Smooth muscle cell (in vitro differentiated cells): ENCODE measurements at regions not wholly inside any gene's neighbourhood (a gene's known extent, or its start where the extent isn't known, plus 50 kb on each side); places are given as distances from the start of the nearest gene placed in this dataset.
"Not testable (repeated sequence)": the region's sequence is repeated elsewhere in the genome, so short reads cannot be mapped to it uniquely, and the experiment has no call there.

Experiments
- DNase-seq: peaks from one replicate; lab custom pipeline; 2025; ENCODE audit not compliant: unreplicated experiment; lab: John Stamatoyannopoulos, UW
- H2AFZ ChIP-seq: fragments of 200-600 bp; sonication (generic); 2 replicates; pipeline ENCODE4 v1.6.0; 2016; ENCODE audit warnings: antibody characterized with exemption, low read depth, mild to moderate bottlenecking
- H3F3A ChIP-seq: fragments of 200-600 bp; sonication (generic); 2 replicates; pipeline ENCODE4 v1.6.0; 2017; ENCODE audit warnings: antibody characterized with exemption, low read depth
- H3K27ac ChIP-seq: fragments of 200-600 bp; sonication (generic); 2 replicates; pipeline ENCODE4 v1.5.1; 2016; ENCODE audit warnings: low read depth, mild to moderate bottlenecking
- H3K27me3 ChIP-seq: fragments of 200-600 bp; sonication (generic); 2 replicates; pipeline ENCODE4 v1.6.1; 2016; ENCODE audit warnings: low read depth, mild to moderate bottlenecking
- H3K36me3 ChIP-seq: fragments of 200-600 bp; sonication (generic); 2 replicates; pipeline ENCODE4 v1.5.1; 2016; ENCODE audit warnings: low read depth
- H3K4me1 ChIP-seq: fragments of 200-600 bp; sonication (generic); 2 replicates; pipeline ENCODE4 v1.5.1; 2016; ENCODE audit warnings: low read depth
- H3K4me2 ChIP-seq: fragments of 200-600 bp; sonication (generic); 2 replicates; pipeline ENCODE4 v1.6.0; 2016; ENCODE audit warnings: mild to moderate bottlenecking
- H3K4me3 ChIP-seq: fragments of 200-600 bp; sonication (generic); 2 replicates; pipeline ENCODE4 v1.5.1; 2016; ENCODE audit warnings: mild to moderate bottlenecking
- H3K79me2 ChIP-seq: fragments of 200-600 bp; sonication (generic); 2 replicates; pipeline ENCODE4 v1.6.0; 2016; ENCODE audit warnings: low read depth, mild to moderate bottlenecking
- H3K9ac ChIP-seq: fragments of 200-600 bp; sonication (generic); 2 replicates; pipeline ENCODE4 v1.6.0; 2016; ENCODE audit warnings: low read depth
- H3K9me3 ChIP-seq: fragments of 200-600 bp; sonication (generic); replicated peaks from 2 replicates; pipeline ENCODE4 v1.5.1; 2016; ENCODE audit warnings: low read depth
- H4K20me1 ChIP-seq: fragments of 200-600 bp; sonication (generic); 2 replicates; pipeline ENCODE4 v1.6.0; 2016; ENCODE audit warnings: low read depth
- WGBS: methylation state at CpG from one replicate; pipeline ENCODE4 v1.1.7; 2016; ENCODE audit warnings: low lambda C conversion rate; 5-methylcytosine and 5-hydroxymethylcytosine counted together
- TF ChIP-seq, protein P1 (sequence below): fragments of 200-600 bp; sonication (generic); IDR thresholded peaks from 2 replicates; pipeline ENCODE4 v1.5.1; 2017; ENCODE audit warnings: borderline replicate concordance, mild to moderate bottlenecking, antibody characterized with exemption; ENCODE audit not compliant: insufficient read depth, poor library complexity, severe bottlenecking

DNA sequence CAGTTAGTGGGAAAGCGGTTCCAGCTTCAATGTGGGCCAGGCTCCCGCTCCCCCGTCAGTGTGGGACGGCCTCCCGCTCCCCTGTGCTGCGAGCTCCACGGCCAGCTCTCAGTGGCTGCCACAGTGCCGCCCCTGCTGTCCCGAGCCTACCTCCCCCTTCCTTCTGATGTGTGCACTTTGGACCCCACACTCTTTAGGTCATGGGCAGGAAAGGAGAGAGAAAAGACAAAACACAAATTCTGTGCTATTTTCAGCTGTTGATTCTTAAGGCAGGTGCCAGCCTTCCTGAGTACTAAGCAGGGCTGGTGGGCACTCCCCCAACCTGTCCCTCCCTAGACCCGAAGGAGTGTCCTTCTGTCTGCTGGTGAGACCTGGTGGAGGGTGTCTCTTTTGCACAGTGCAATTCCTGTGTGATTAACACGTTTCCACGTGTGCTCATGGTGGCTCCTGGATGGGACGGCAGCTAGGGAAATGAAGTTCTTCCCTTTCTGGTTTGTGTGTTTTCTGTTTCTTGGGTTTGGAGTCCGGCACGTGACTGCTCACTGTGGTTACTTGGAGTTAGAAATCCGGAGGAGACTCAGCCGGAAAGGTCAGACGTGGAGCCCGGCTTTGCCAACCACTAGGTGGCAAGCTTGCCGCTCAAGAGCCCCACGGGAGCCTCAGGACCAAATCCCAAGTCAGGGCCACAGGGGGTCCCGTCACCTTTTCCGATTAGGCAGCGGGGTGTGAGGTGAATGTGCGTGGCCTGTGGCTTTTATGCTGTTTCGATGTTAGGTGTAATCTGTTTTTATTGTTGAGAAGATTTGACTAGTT, 130.3 kb downstream of the LAT start:
- Histone ChIP-seq H3K4me2 (peak overlapping the region; percentile 70), H3K4me3 (peak overlapping the region; percentile 0)
- not testable (repeated sequence) for H3K9me3 ChIP-seq, H3K79me2 ChIP-seq, H2AFZ ChIP-seq, H4K20me1 ChIP-seq, H3K27me3 ChIP-seq, H3K36me3 ChIP-seq, H3F3A ChIP-seq, H3K4me1 ChIP-seq, DNase-seq, H3K9ac ChIP-seq, H3K27ac ChIP-seq
- TF ChIP-seq, protein P1, sequence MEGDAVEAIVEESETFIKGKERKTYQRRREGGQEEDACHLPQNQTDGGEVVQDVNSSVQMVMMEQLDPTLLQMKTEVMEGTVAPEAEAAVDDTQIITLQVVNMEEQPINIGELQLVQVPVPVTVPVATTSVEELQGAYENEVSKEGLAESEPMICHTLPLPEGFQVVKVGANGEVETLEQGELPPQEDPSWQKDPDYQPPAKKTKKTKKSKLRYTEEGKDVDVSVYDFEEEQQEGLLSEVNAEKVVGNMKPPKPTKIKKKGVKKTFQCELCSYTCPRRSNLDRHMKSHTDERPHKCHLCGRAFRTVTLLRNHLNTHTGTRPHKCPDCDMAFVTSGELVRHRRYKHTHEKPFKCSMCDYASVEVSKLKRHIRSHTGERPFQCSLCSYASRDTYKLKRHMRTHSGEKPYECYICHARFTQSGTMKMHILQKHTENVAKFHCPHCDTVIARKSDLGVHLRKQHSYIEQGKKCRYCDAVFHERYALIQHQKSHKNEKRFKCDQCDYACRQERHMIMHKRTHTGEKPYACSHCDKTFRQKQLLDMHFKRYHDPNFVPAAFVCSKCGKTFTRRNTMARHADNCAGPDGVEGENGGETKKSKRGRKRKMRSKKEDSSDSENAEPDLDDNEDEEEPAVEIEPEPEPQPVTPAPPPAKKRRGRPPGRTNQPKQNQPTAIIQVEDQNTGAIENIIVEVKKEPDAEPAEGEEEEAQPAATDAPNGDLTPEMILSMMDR = peak; percentile 59
- WGBS = 27% methylated on average over 26 of the region's 26 CpGs

- H3K79me2 ChIP-seq = no peaks in the 10 kb centered on the region
- H3K4me2 ChIP-seq = no peak overlapping the region
- TF ChIP-seq, protein P1 = no peak
- no peaks in the 10 kb centered on the region for H3F3A ChIP-seq
- DNase-seq = no peak
- 89% methylated on average over 6 of the region's 6 CpGs for WGBS
- no peaks in the 10 kb centered on the region for H3K27me3 ChIP-seq
- no peaks in the 10 kb centered on the region for H3K9me3 ChIP-seq
- H4K20me1 ChIP-seq = no peaks in the 10 kb centered on the region
- H3K27ac ChIP-seq = no peak overlapping the region
- peaks cover 8% of the 10 kb centered on the region for H3K4me1 ChIP-seq
- H2AFZ ChIP-seq = no peak overlapping the region
- peak overlapping the region; percentile 0 for H3K4me3 ChIP-seq
- no peaks in the 10 kb centered on the region for H3K36me3 ChIP-seq
- H3K9ac ChIP-seq = no peak overlapping the region
These were observed 129.7 kb downstream of the LAT start for GRCh38 chr16:29114574-29114973.

DNA sequence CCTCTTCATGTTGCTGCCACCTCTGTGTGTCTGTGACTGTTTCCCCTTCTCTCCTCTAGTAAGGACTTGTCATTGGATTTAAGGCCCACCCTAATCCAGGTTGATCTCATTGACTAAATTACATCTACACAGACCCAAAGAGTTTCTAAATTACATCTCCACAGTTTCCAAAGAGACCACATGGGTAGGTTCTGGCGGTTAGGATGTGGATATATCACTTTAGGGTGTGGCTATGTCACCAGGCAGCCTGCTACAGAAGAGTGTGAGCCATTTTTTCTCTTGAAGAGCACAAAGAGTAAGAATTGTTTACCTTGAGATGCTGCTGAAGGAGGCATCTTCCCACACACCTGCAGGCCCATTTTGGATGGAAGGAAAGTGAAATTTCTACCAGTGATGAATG, 128.6 kb downstream of the LAT start:
- not testable (repeated sequence) for H3K9me3 ChIP-seq, H3K9ac ChIP-seq, H3K4me3 ChIP-seq, H3K4me1 ChIP-seq, H3F3A ChIP-seq, H4K20me1 ChIP-seq, H2AFZ ChIP-seq, H3K27me3 ChIP-seq, DNase-seq, H3K4me2 ChIP-seq, H3K79me2 ChIP-seq, H3K36me3 ChIP-seq, H3K27ac ChIP-seq
- 85% methylated on average over 1 of the region's 1 CpG for WGBS

DNA sequence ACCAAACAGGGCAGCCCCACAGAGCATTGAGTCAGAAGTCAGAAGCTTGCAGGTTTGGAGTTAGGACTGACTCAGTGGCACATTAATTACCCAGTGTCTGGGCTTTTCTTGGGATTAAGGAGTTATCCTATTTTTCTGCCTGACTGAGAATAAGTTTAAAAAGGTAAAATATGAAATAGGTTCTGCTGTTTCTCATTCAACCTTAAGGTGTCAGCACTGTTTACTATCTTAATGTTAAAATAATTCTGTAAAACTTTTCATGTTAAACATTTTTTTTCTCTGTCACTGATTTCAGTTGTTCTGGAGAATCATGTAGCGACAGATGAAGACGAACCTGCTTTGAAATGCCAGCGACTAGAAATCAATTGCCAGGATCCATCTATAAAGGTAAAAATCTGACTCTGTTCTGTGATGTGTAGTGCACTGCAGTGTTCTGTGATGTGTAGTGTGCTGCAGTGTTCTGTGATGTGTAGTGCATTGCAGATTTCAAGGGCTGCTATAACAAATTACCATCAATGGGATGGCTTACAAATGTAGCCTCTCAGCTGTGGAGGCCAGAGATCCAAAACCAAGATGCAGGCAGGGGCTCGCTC, 128.0 kb downstream of the LAT start:
- DNase-seq = no peak
- H3K4me2 ChIP-seq = no peak overlapping the region
- H4K20me1 ChIP-seq = no peaks in the 10 kb centered on the region
- H3K27ac ChIP-seq = no peak overlapping the region
- WGBS = 98% methylated on average over 4 of the region's 4 CpGs
- H3K36me3 ChIP-seq = no peaks in the 10 kb centered on the region
- TF ChIP-seq, protein P1 = peak; percentile 8
- H3K9ac ChIP-seq = no peak overlapping the region
- H3K4me3 ChIP-seq = no peak overlapping the region
- H3K9me3 ChIP-seq = no peaks in the 10 kb centered on the region
- no peaks in the 10 kb centered on the region for H3K79me2 ChIP-seq
- H3F3A ChIP-seq = no peaks in the 10 kb centered on the region
- H3K27me3 ChIP-seq = peaks cover under 1% of the 10 kb centered on the region
- H2AFZ ChIP-seq = no peak overlapping the region
- H3K4me1 ChIP-seq = peaks cover 8% of the 10 kb centered on the region

- not testable (repeated sequence) for H3K9me3 ChIP-seq, H3K4me3 ChIP-seq, H3K79me2 ChIP-seq, DNase-seq, H3K27ac ChIP-seq, H3K36me3 ChIP-seq, H4K20me1 ChIP-seq, H3K27me3 ChIP-seq, H3F3A ChIP-seq, H3K4me1 ChIP-seq, H3K9ac ChIP-seq, H2AFZ ChIP-seq, H3K4me2 ChIP-seq
- WGBS = 84% methylated on average over 8 of the region's 8 CpGs
These were observed 127.2 kb downstream of the LAT start for GRCh38 chr16:29111901-29112680.
